ENCODE measurements at regions not wholly inside any gene's neighbourhood (a gene's known extent, or its start where the extent isn't known, plus 50 kb on each side); places are given as distances from the start of the nearest gene placed in this dataset.
"Not testable (repeated sequence)": the region's sequence is repeated elsewhere in the genome, so short reads cannot be mapped to it uniquely, and the experiment has no call there.

DNA sequence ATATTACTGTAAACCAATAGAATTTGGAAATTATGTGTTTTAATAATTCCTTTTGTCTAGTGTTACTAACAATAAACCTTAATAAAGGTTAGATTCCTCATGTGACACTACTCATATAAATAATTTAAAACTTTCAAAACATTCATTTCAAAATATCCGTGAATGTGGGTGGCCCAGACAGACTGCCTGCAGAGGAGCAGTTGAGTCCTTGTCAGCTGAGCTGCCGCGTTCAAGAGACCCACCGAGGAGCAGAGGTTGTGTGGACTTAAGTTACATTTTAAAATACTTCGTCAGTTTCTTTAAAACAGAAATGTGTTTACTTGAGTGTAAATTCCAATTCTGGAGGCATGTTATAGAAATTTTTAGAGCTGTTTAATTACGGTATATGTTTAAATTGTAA lies 64.2 kb upstream of the HGFAC start:
- peaks cover 0 to 22% (median 8%) of the 10 kb centered on the region in 5 experiments for H3K9me3 ChIP-seq (ENCODE audit: control extremely low read depth in 1 of 5, control insufficient read depth in 4 of 5, insufficient read depth in 2 of 5, low read depth in 1 of 5, low read length in 4 of 5)
- peaks cover 0 to 11% (median 8%) of the 10 kb centered on the region in 4 experiments for H3K4me1 ChIP-seq (ENCODE audit: control extremely low read depth in 1 of 4, control insufficient read depth in 4 of 4, insufficient read depth in 4 of 4, low read length in 3 of 4)
- ChIA-PET CTCF (interaction anchor here (1.7 kb wide), 1 partner anchor 12 kb away, joined by 4 read pairs; no protein-coding TSS in a partner anchor), POLR2A (no interaction called here)
- no peak for DNase-seq
- no peak overlapping the region for H3K27ac ChIP-seq (ENCODE audit: insufficient read depth in 1 of 2, low read depth in 1 of 2, low read length in 2 of 2, poor library complexity in 1 of 2, severe bottlenecking in 2 of 2)
- 97% methylated on average over 6 of the region's 6 CpGs for WGBS (ENCODE audit: insufficient coverage)
- no peaks in the 10 kb centered on the region for H3K27me3 ChIP-seq (replicated peaks in 2 of 5; ENCODE audit: control insufficient read depth in 4 of 5, insufficient read depth in 5 of 5, low read length in 4 of 5)
- H3K4me3 ChIP-seq (ENCODE audit: control insufficient read depth in 1 of 7, extremely low read depth in 1 of 7, insufficient read depth in 4 of 7, low read depth in 2 of 7, low read length in 6 of 7) = no peak overlapping the region
- H3K36me3 ChIP-seq (ENCODE audit: control insufficient read depth in 4 of 4, insufficient read depth in 4 of 4, low read length in 3 of 4) = peaks cover 0 to 7% (median 1%) of the 10 kb centered on the region in 4 experiments

DNA sequence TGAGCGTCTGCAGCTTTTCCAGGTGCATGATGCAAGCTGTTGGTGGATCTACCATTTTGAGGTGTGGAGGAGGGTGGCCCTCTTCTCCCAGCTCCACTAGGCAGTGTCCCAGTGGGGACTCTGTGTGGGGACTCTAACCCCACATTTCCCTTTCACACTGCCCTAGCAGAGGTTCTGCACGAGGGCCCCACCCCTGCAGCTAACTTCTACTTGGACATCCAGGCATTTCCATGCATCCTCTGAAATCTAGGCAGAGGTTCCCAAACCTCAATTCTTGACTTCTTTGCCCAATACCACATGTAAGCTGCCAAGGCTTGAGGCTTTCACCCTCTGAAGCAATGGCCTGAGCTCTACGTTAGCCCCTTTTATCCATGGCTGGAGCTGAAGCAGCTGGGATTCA lies 61.4 kb upstream of the HGFAC start:
- H3K4me1 ChIP-seq (ENCODE audit: control extremely low read depth in 1 of 4, control insufficient read depth in 4 of 4, insufficient read depth in 4 of 4, low read length in 3 of 4); H3K27me3 ChIP-seq (replicated peaks in 2 of 5; ENCODE audit: control insufficient read depth in 4 of 5, insufficient read depth in 5 of 5, low read length in 4 of 5); H3K36me3 ChIP-seq (ENCODE audit: control insufficient read depth in 4 of 4, insufficient read depth in 4 of 4, low read length in 3 of 4); H3K4me3 ChIP-seq (ENCODE audit: control insufficient read depth in 1 of 7, extremely low read depth in 1 of 7, insufficient read depth in 4 of 7, low read depth in 2 of 7, low read length in 6 of 7); H3K27ac ChIP-seq (ENCODE audit: insufficient read depth in 1 of 2, low read depth in 1 of 2, low read length in 2 of 2, poor library complexity in 1 of 2, severe bottlenecking in 2 of 2); DNase-seq: not testable (repeated sequence)
- WGBS (ENCODE audit: insufficient coverage) = 94% methylated on average over 2 of the region's 3 CpGs
- ChIA-PET CTCF (interaction anchor here (1.4 kb wide), 1 partner anchor 28 kb away, joined by 3 read pairs; no protein-coding TSS in a partner anchor), POLR2A (interaction anchor here (1.0 kb wide), 1 partner anchor 38 kb away, joined by 3 read pairs; no protein-coding TSS in a partner anchor)
- H3K9me3 ChIP-seq (ENCODE audit: control extremely low read depth in 1 of 5, control insufficient read depth in 4 of 5, insufficient read depth in 2 of 5, low read depth in 1 of 5, low read length in 4 of 5) = peaks cover 0 to 22% (median 8%) of the 10 kb centered on the region in 5 experiments

DNA sequence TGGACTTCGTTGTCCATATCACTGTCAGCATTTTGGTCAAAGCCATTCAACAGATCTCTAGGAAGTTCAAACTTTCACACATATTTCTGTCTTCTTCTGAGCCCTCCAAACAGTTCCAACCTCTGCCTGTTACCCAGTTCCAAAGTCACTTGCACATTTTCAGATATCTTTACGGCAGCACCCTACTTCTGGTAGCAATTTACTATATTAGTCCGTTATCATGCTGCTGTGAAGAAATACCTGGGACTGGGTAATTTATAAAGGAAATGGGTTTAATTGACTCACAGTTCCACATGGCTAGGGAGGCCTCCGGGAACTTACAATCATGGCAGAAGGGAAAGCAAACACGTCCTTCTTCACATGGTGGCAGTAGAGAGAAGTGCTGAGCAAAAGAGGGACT lies 60.6 kb upstream of the HGFAC start:
- H3K9me3 ChIP-seq (ENCODE audit: control extremely low read depth in 1 of 5, control insufficient read depth in 4 of 5, insufficient read depth in 2 of 5, low read depth in 1 of 5, low read length in 4 of 5) = peaks cover 0 to 22% (median 8%) of the 10 kb centered on the region in 5 experiments
- POLR2A ChIA-PET; H3K4me3 ChIP-seq (ENCODE audit: control insufficient read depth in 1 of 7, extremely low read depth in 1 of 7, insufficient read depth in 4 of 7, low read depth in 2 of 7, low read length in 6 of 7); DNase-seq; H3K27ac ChIP-seq (ENCODE audit: insufficient read depth in 1 of 2, low read depth in 1 of 2, low read length in 2 of 2, poor library complexity in 1 of 2, severe bottlenecking in 2 of 2); H3K36me3 ChIP-seq (ENCODE audit: control insufficient read depth in 4 of 4, insufficient read depth in 4 of 4, low read length in 3 of 4); CTCF ChIA-PET; H3K27me3 ChIP-seq (replicated peaks in 2 of 5; ENCODE audit: control insufficient read depth in 4 of 5, insufficient read depth in 5 of 5, low read length in 4 of 5): not testable (repeated sequence)
- WGBS (ENCODE audit: insufficient coverage) = 70% methylated on average over 2 of the region's 5 CpGs
- H3K4me1 ChIP-seq (ENCODE audit: control extremely low read depth in 1 of 4, control insufficient read depth in 4 of 4, insufficient read depth in 4 of 4, low read length in 3 of 4) = peaks cover 0 to 18% (median 15%) of the 10 kb centered on the region in 4 experiments

DNA sequence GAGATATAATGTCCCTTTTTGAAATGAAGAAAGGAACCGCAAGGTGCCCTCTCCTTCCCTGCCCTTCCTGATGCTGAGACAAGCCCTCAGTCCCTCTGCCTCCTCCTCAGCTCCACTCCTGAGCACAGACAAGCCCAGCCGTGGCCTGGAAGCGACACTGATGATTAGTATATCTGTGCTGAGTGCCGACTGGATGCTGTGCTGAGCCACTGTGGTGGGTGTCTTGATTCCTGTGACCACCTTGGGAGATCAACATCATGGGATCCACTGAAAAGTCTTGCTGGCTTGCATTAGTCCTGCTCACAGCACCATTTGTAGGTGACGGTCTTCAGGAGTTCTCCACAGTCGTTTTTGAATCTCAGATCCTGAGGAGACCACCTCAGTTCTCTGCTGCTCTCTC lies 59.5 kb upstream of the HGFAC start:
- POLR2A ChIA-PET = no interaction called here
- Histone ChIP-seq H3K27ac (ENCODE audit: insufficient read depth in 1 of 2, low read depth in 1 of 2, low read length in 2 of 2, poor library complexity in 1 of 2, severe bottlenecking in 2 of 2) (no peak overlapping the region), H3K4me1 (ENCODE audit: control extremely low read depth in 1 of 4, control insufficient read depth in 4 of 4, insufficient read depth in 4 of 4, low read length in 3 of 4) (peaks cover 0 to 28% (median 19%) of the 10 kb centered on the region in 4 experiments), H3K27me3 (replicated peaks in 2 of 5; ENCODE audit: control insufficient read depth in 4 of 5, insufficient read depth in 5 of 5, low read length in 4 of 5) (no peaks in the 10 kb centered on the region), H3K36me3 (ENCODE audit: control insufficient read depth in 4 of 4, insufficient read depth in 4 of 4, low read length in 3 of 4) (peaks cover 0 to 2% (median 0%) of the 10 kb centered on the region in 4 experiments), H3K4me3 (ENCODE audit: control insufficient read depth in 1 of 7, extremely low read depth in 1 of 7, insufficient read depth in 4 of 7, low read depth in 2 of 7, low read length in 6 of 7) (no peak overlapping the region), H3K9me3 (ENCODE audit: control extremely low read depth in 1 of 5, control insufficient read depth in 4 of 5, insufficient read depth in 2 of 5, low read depth in 1 of 5, low read length in 4 of 5) (peaks cover 0 to 22% (median 8%) of the 10 kb centered on the region in 5 experiments)
- CTCF ChIA-PET = no interaction called here
- 100% methylated on average over 5 of the region's 6 CpGs for WGBS (ENCODE audit: insufficient coverage)
- no peak for DNase-seq

DNA sequence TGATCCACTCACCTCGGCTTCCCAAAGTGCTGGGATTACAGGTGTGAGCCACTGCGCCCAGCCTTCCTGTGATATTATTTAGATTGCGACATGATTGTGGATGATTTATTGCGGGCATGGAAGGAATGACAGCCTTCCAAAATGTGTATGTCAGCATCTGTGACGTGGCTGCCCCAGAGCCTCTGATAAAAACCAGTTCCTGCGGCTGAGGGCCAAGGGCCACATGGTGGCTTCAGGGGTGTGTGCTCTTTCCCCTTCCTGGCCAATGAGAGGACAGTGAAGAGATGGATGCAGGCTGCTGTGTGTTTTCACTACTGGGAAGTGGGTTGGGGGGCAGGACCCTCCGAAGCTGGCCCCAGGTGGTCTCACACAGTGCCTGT lies 57.4 kb upstream of the HGFAC start:
- ChIA-PET CTCF (interaction anchor here (0.7 kb wide), 1 partner anchor 14 kb away, joined by 4 read pairs; no protein-coding TSS in a partner anchor), POLR2A (no interaction called here)
- no peaks in the 10 kb centered on the region for H3K27me3 ChIP-seq (replicated peaks in 2 of 5; ENCODE audit: control insufficient read depth in 4 of 5, insufficient read depth in 5 of 5, low read length in 4 of 5)
- H3K4me1 ChIP-seq (ENCODE audit: control extremely low read depth in 1 of 4, control insufficient read depth in 4 of 4, insufficient read depth in 4 of 4, low read length in 3 of 4) = peaks cover 2 to 49% (median 40%) of the 10 kb centered on the region in 4 experiments
- no peaks in the 10 kb centered on the region for H3K36me3 ChIP-seq (ENCODE audit: control insufficient read depth in 4 of 4, insufficient read depth in 4 of 4, low read length in 3 of 4)
- DNase-seq = no peak
- H3K27ac ChIP-seq (ENCODE audit: insufficient read depth in 1 of 2, low read depth in 1 of 2, low read length in 2 of 2, poor library complexity in 1 of 2, severe bottlenecking in 2 of 2) = no peak overlapping the region
- no peak overlapping the region for H3K4me3 ChIP-seq (ENCODE audit: control insufficient read depth in 1 of 7, extremely low read depth in 1 of 7, insufficient read depth in 4 of 7, low read depth in 2 of 7, low read length in 6 of 7)
- WGBS (ENCODE audit: insufficient coverage) = 94% methylated on average over 7 of the region's 7 CpGs
- H3K9me3 ChIP-seq (ENCODE audit: control extremely low read depth in 1 of 5, control insufficient read depth in 4 of 5, insufficient read depth in 2 of 5, low read depth in 1 of 5, low read length in 4 of 5) = peaks cover 0 to 17% (median 8%) of the 10 kb centered on the region in 5 experiments

DNA sequence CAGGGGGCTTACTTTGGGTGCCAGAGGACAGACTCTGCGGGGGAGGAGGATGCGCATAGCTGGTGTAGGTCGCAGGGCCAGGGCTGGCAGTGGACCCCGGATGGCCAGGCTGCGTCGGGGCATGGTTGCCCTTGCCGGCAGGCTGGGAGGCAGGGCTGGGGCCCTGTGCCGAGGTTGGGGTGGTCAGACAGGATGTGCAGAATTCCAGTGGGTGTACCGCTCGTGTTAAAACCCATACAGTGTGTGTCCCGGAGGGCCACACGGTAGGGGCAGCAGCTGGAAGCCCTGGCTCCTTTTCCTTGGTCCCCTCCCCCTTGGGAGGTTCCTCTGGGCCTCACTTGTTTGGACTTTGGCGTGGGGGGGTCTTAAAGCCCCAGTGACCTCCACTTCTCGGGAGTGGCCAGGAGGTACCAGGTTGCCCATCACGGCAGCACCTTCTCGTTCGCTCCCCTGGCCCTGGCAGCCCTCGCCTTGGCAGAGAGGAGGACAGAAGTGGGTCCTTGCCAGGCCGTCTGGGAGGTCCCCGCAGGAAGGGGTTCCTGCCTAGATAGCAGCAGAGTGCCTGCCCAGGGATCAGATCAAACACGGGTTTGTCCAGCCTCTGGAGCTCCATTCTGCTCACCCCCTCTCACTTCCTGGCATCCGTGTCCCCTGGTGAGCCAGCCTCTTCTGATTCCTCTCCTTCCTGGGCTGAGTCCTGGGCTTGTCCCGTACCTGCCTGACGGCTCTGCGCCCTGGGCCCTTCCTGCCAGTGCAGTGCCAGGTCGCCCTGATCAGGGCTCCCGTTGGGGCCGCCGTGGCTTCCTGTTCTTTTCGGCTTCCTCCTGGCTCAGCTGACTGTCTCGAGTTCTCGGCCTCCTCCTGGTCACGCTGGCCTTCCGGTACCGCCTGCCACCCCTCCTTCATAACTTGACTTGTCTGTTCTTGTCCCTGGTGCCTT lies 56.7 kb upstream of the HGFAC start:
- WGBS (ENCODE audit: insufficient coverage) = 39% methylated on average over 27 of the region's 35 CpGs
- Histone ChIP-seq H3K27ac (ENCODE audit: insufficient read depth in 1 of 2, low read depth in 1 of 2, low read length in 2 of 2, poor library complexity in 1 of 2, severe bottlenecking in 2 of 2) (no peak overlapping the region), H3K4me3 (ENCODE audit: control insufficient read depth in 1 of 7, extremely low read depth in 1 of 7, insufficient read depth in 4 of 7, low read depth in 2 of 7, low read length in 6 of 7) (peak overlapping the region in 6 of 7 experiments; percentile 30 to 72 (median 48))

More for the DNA sequence above, 56.7 kb upstream of the HGFAC start:
- Histone ChIP-seq H3K4me1 (ENCODE audit: control extremely low read depth in 1 of 4, control insufficient read depth in 4 of 4, insufficient read depth in 4 of 4, low read length in 3 of 4) (peaks cover 2 to 56% (median 47%) of the 10 kb centered on the region in 4 experiments), H3K27me3 (replicated peaks in 2 of 5; ENCODE audit: control insufficient read depth in 4 of 5, insufficient read depth in 5 of 5, low read length in 4 of 5) (no peaks in the 10 kb centered on the region), H3K9me3 (ENCODE audit: control extremely low read depth in 1 of 5, control insufficient read depth in 4 of 5, insufficient read depth in 2 of 5, low read depth in 1 of 5, low read length in 4 of 5) (peaks cover 0 to 12% (median 6%) of the 10 kb centered on the region in 5 experiments), H3K36me3 (ENCODE audit: control insufficient read depth in 4 of 4, insufficient read depth in 4 of 4, low read length in 3 of 4) (no peaks in the 10 kb centered on the region)
- ChIA-PET CTCF (interaction anchor here (0.7 kb wide), 1 partner anchor 15 kb away, joined by 4 read pairs; no protein-coding TSS in a partner anchor), POLR2A (no interaction called here)
- peak in 2 of 3 donors; percentile 15 to 37 for DNase-seq

Data from common myeloid progenitor, CD34-positive (primary cell).